ENCODE measurements at regions not wholly inside any gene's neighbourhood (a gene's known extent, or its start where the extent isn't known, plus 50 kb on each side); places are given as distances from the start of the nearest gene placed in this dataset.

DNA sequence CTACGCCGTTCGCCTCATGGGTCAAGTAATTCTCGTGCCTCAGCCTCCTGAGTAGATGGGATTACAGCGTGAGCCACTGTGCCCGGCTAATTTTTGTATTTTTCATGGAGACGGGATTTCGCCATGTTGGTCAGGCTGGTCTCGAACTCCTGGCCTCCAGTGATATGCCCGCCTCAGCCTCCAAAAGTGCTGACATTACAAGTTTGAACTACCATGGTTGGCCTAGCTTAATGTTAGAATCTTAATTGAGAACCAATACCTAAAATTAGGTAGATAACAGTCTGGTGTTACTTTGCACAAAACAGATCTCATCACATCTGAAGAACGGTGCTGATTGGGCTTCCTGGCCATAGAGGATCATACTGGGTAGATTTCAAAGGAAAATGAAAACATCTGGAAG, 184.9 kb downstream of the VEGFC start:
- no peak overlapping the region for H3K27ac Mint-ChIP-seq (ENCODE audit: unreplicated experiment)
- H3K4me1 Mint-ChIP-seq: no peaks in the 10 kb centered on the region
- H3K4me3 Mint-ChIP-seq: no peak overlapping the region
- no peak for TF ChIP-seq CTCF (conservative IDR thresholded peaks at IDR 0.05)
- DNase-seq (ENCODE audit: low read depth, low spot score): no peak
- H3K36me3 Mint-ChIP-seq (ENCODE audit: low read depth): no peaks in the 10 kb centered on the region
- no peaks in the 10 kb centered on the region for H3K27me3 Mint-ChIP-seq (ENCODE audit: low read depth)
- no peaks in the 10 kb centered on the region for H3K9me3 Mint-ChIP-seq

- no peaks in the 10 kb centered on the region for H3K9me3 Mint-ChIP-seq
- no peak overlapping the region for H3K27ac Mint-ChIP-seq (ENCODE audit: unreplicated experiment)
- H3K36me3 Mint-ChIP-seq (ENCODE audit: low read depth): no peaks in the 10 kb centered on the region
- H3K4me3 Mint-ChIP-seq: no peak overlapping the region
- H3K4me1 Mint-ChIP-seq: no peaks in the 10 kb centered on the region
- TF ChIP-seq CTCF (conservative IDR thresholded peaks at IDR 0.05): no peak
- DNase-seq (ENCODE audit: low read depth, low spot score): no peak
- H3K27me3 Mint-ChIP-seq (ENCODE audit: low read depth): no peaks in the 10 kb centered on the region
Observed at GRCh38 chr4:176608346-176608745, 184.4 kb downstream of the VEGFC start.

- H3K27ac Mint-ChIP-seq (ENCODE audit: unreplicated experiment): no peak overlapping the region
- no peak overlapping the region for H3K4me3 Mint-ChIP-seq
- DNase-seq (ENCODE audit: low read depth, low spot score): no peak
- TF ChIP-seq CTCF (conservative IDR thresholded peaks at IDR 0.05): no peak
- no peaks in the 10 kb centered on the region for H3K27me3 Mint-ChIP-seq (ENCODE audit: low read depth)
- H3K9me3 Mint-ChIP-seq: peaks cover 2% of the 10 kb centered on the region
- H3K4me1 Mint-ChIP-seq: no peaks in the 10 kb centered on the region
- H3K36me3 Mint-ChIP-seq (ENCODE audit: low read depth): no peaks in the 10 kb centered on the region
Observed at GRCh38 chr4:176610594-176610993, 182.1 kb downstream of the VEGFC start.

- Mint-ChIP-seq H3K27me3 (ENCODE audit: low read depth) (no peaks in the 10 kb centered on the region), H3K9me3 (peaks cover 2% of the 10 kb centered on the region), H3K4me1 (no peaks in the 10 kb centered on the region), H3K4me3 (no peak overlapping the region), H3K36me3 (ENCODE audit: low read depth) (no peaks in the 10 kb centered on the region), H3K27ac (ENCODE audit: unreplicated experiment) (no peak overlapping the region)
- DNase-seq (ENCODE audit: low read depth, low spot score): no peak
- TF ChIP-seq CTCF (conservative IDR thresholded peaks at IDR 0.05): no peak
Observed at GRCh38 chr4:176611381-176611780, 181.3 kb downstream of the VEGFC start.

DNA sequence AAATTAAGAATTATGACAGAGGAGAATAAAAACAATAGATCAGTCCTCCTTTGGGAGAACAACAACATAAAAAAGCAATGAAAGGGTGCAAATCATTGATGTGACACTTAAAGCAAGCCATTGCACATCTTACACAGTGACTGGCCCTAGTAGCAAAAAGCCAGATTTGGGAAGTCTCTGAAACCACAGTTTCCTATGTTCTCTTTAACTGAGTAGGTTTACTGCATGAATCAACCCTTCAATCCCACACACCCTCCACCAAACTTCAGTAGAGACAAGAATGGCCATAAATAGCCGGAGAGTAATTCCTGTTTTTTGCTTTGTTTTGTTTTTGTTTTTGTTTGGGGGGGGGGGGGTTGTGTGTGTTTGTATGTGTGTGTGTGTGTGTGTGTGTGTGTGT, 180.8 kb downstream of the VEGFC start:
- Mint-ChIP-seq H3K27me3 (ENCODE audit: low read depth) (no peaks in the 10 kb centered on the region), H3K4me3 (no peak overlapping the region), H3K4me1 (no peaks in the 10 kb centered on the region), H3K9me3 (peaks cover 2% of the 10 kb centered on the region), H3K27ac (ENCODE audit: unreplicated experiment) (no peak overlapping the region), H3K36me3 (ENCODE audit: low read depth) (no peaks in the 10 kb centered on the region)
- no peak for TF ChIP-seq CTCF (conservative IDR thresholded peaks at IDR 0.05)
- DNase-seq (ENCODE audit: low read depth, low spot score): no peak

- Mint-ChIP-seq H3K27me3 (ENCODE audit: low read depth) (no peaks in the 10 kb centered on the region), H3K27ac (ENCODE audit: unreplicated experiment) (no peak overlapping the region), H3K9me3 (peaks cover 2% of the 10 kb centered on the region), H3K4me3 (no peak overlapping the region), H3K36me3 (ENCODE audit: low read depth) (no peaks in the 10 kb centered on the region), H3K4me1 (no peaks in the 10 kb centered on the region)
- no peak for TF ChIP-seq CTCF (conservative IDR thresholded peaks at IDR 0.05)
- DNase-seq (ENCODE audit: low read depth, low spot score): no peak
Observed at GRCh38 chr4:176614793-176615192, 177.9 kb downstream of the VEGFC start.

Data from neural crest cell (in vitro differentiated cells).